ENCODE measurements at regions not wholly inside any gene's neighbourhood (a gene's known extent, or its start where the extent isn't known, plus 50 kb on each side); places are given as distances from the start of the nearest gene placed in this dataset.

- DNase-seq (ENCODE audit: low read depth, low spot score), result no peak
- Histone ChIP-seq H3K27ac (ENCODE audit: low read depth, low read length) (no peak overlapping the region), H3K27me3 (ENCODE audit: control insufficient read depth, insufficient read depth, low read length) (no peaks in the 10 kb centered on the region), H3K9me3 (ENCODE audit: control insufficient read depth, insufficient read depth, low read length) (peaks cover 30% of the 10 kb centered on the region), H3K4me3 (ENCODE audit: low read depth, low read length) (no peak overlapping the region)
- POLR2A ChIA-PET, result no interaction called here
- TF ChIP-seq CTCF (IDR thresholded peaks at IDR 0.05; ENCODE audit: low read depth, low read length), result no peak
- CTCF ChIA-PET, result no interaction called here
Measured at GRCh38 chr16:7206469-7206868, 126.2 kb upstream of the RBFOX1 start.

GRCh38 chr16:7200320-7200719 lies 132.3 kb upstream of the RBFOX1 start:
- Histone ChIP-seq H3K27me3 (ENCODE audit: control insufficient read depth, insufficient read depth, low read length) (no peaks in the 10 kb centered on the region), H3K27ac (ENCODE audit: low read depth, low read length) (no peak overlapping the region), H3K4me3 (ENCODE audit: low read depth, low read length) (no peak overlapping the region), H3K9me3 (ENCODE audit: control insufficient read depth, insufficient read depth, low read length) (peaks cover 26% of the 10 kb centered on the region)
- TF ChIP-seq CTCF (IDR thresholded peaks at IDR 0.05; ENCODE audit: low read depth, low read length), result no peak
- CTCF ChIA-PET, result no interaction called here
- POLR2A ChIA-PET, result no interaction called here
- no peak for DNase-seq (ENCODE audit: low read depth, low spot score)

GRCh38 chr16:7185689-7186088 lies 147.0 kb upstream of the RBFOX1 start:
- Histone ChIP-seq H3K27me3 (ENCODE audit: control insufficient read depth, insufficient read depth, low read length) (no peaks in the 10 kb centered on the region), H3K9me3 (ENCODE audit: control insufficient read depth, insufficient read depth, low read length) (peaks cover 18% of the 10 kb centered on the region), H3K27ac (ENCODE audit: low read depth, low read length) (no peak overlapping the region), H3K4me3 (ENCODE audit: low read depth, low read length) (no peak overlapping the region)
- TF ChIP-seq CTCF (IDR thresholded peaks at IDR 0.05; ENCODE audit: low read depth, low read length), result no peak
- ChIA-PET POLR2A (no interaction called here), CTCF (no interaction called here)
- DNase-seq (ENCODE audit: low read depth, low spot score), result no peak

- no peak overlapping the region for H3K4me3 ChIP-seq (ENCODE audit: low read depth, low read length)
- no peak overlapping the region for H3K27ac ChIP-seq (ENCODE audit: low read depth, low read length)
- no peaks in the 10 kb centered on the region for H3K27me3 ChIP-seq (ENCODE audit: control insufficient read depth, insufficient read depth, low read length)
- CTCF ChIA-PET, result no interaction called here
- no peak for DNase-seq (ENCODE audit: low read depth, low spot score)
- H3K9me3 ChIP-seq (ENCODE audit: control insufficient read depth, insufficient read depth, low read length), result peaks cover 18% of the 10 kb centered on the region
- POLR2A ChIA-PET, result no interaction called here
- TF ChIP-seq CTCF (IDR thresholded peaks at IDR 0.05; ENCODE audit: low read depth, low read length), result no peak
Measured at GRCh38 chr16:7185165-7185564, 147.5 kb upstream of the RBFOX1 start.

GRCh38 chr16:7183768-7184167 lies 148.9 kb upstream of the RBFOX1 start:
- Histone ChIP-seq H3K27me3 (ENCODE audit: control insufficient read depth, insufficient read depth, low read length) (no peaks in the 10 kb centered on the region), H3K4me3 (ENCODE audit: low read depth, low read length) (no peak overlapping the region), H3K27ac (ENCODE audit: low read depth, low read length) (no peak overlapping the region), H3K9me3 (ENCODE audit: control insufficient read depth, insufficient read depth, low read length) (peaks cover 15% of the 10 kb centered on the region)
- DNase-seq (ENCODE audit: low read depth, low spot score), result no peak
- CTCF ChIA-PET, result no interaction called here
- POLR2A ChIA-PET, result no interaction called here
- no peak for TF ChIP-seq CTCF (IDR thresholded peaks at IDR 0.05; ENCODE audit: low read depth, low read length)
